HepG2 (cell line): ENCODE measurements at regions not wholly inside any gene's neighbourhood (a gene's known extent, or its start where the extent isn't known, plus 50 kb on each side); places are given as distances from the start of the nearest gene placed in this dataset.

ENCODE experiments used
- ATAC-seq: fragments of 200-7000 bp; cut with Tn5 transposase; 3 replicates; pipeline ENCODE4 v1.9.1; 2020; ENCODE audit warnings: mild to moderate bottlenecking, moderate library complexity
- BruUV-seq: library from RNA; stranded (reverse); fragments of 400-500 nt; replicated peaks from 2 replicates; lab custom pipeline; 2021; lab: Mats Ljungman, UMichigan
- CTCF ChIA-PET: fragments of 300-600 bp; formaldehyde crosslinking; extraction: SDS; loops from one replicate; lab custom pipeline; 2021; ENCODE audit warnings: low total read pairs, inconsistent platforms, low intra/inter-chr PET ratio; lab: Yijun Ruan, JAX
- POLR2A ChIA-PET: fragments of 350-600 bp; sonication (Branson Sonifier 250); formaldehyde crosslinking; loops from one replicate; lab custom pipeline; 2020; ENCODE audit warnings: antibody characterized with exemption, inconsistent platforms; lab: Yijun Ruan, JAX
- DNase-seq: peaks from one replicate; pipeline ENCODE4 v3.0.0-alpha.2; 2015; ENCODE audit warnings: low spot score
- FAIRE-seq: peaks from 3 replicates; lab custom pipeline; 2011; peaks lifted over from hg19 to GRCh38; lab: Jason Lieb, UNC
- H2AFZ ChIP-seq: one replicate; pipeline ENCODE4 v1.6.1; 2011; ENCODE audit warnings: low read length, inconsistent platforms
- H3K27ac ChIP-seq: fragments of 300-600 bp; 3 replicates; pipeline ENCODE4 v1.8.0; 2011; ENCODE audit warnings: mixed run types, mild to moderate bottlenecking, mixed read lengths, low read length, inconsistent platforms; ENCODE audit not compliant: insufficient read depth; ENCODE audit errors: extremely low read length
- H3K27me3 ChIP-seq, 2 experiments: fragments of 200-600 bp in 1 of 2; 2 replicates in 1 of 2; 3 replicates in 1 of 2; pipeline versions ENCODE4 v1.6.0 to v1.8.0; 2011; ENCODE audit warnings: low read length in 2 of 2, mild to moderate bottlenecking in 2 of 2, moderate library complexity in 2 of 2, inconsistent platforms in 1 of 2; ENCODE audit not compliant: insufficient read depth in 2 of 2, control insufficient read depth in 1 of 2
- H3K36me3 ChIP-seq, 2 experiments: fragments of 200-600 bp in 1 of 2; replicated peaks in 1 of 2; 2 replicates in 1 of 2; 3 replicates in 1 of 2; pipeline versions ENCODE4 v1.5.1 to v1.8.0; 2011; ENCODE audit warnings: low read length in 2 of 2, inconsistent platforms in 1 of 2; ENCODE audit not compliant: insufficient read depth in 2 of 2, control insufficient read depth in 1 of 2
- H3K4me1 ChIP-seq: 2 replicates; pipeline ENCODE4 v1.5.1; 2012; ENCODE audit warnings: low read length, inconsistent platforms; ENCODE audit not compliant: insufficient read depth
- H3K4me2 ChIP-seq: 2 replicates; pipeline ENCODE4 v1.6.0; 2011; ENCODE audit warnings: low read depth, low read length, inconsistent platforms
- H3K4me3 ChIP-seq, 3 experiments: fragments of 200-600 bp in 1 of 3; sonication (generic), shearing (Covaris generic) in 1 of 3; replicated peaks in 1 of 3; 2 replicates each; pipeline ENCODE4 v1.5.1; 2011 to 2016; ENCODE audit warnings: low read length in 3 of 3, inconsistent platforms in 2 of 3, low read depth in 2 of 3, mild to moderate bottlenecking in 2 of 3, control low read depth in 1 of 3, mixed read lengths in 1 of 3; ENCODE audit not compliant: insufficient read depth in 1 of 3
- H3K79me2 ChIP-seq: one replicate; pipeline ENCODE4 v1.6.1; 2011; ENCODE audit warnings: low read length, inconsistent platforms; ENCODE audit not compliant: insufficient read depth
- H3K9ac ChIP-seq: 2 replicates; pipeline ENCODE4 v1.6.0; 2011; ENCODE audit warnings: mild to moderate bottlenecking, low read depth, low read length, inconsistent platforms; ENCODE audit not compliant: insufficient read depth
- H3K9me3 ChIP-seq: 2 replicates; pipeline ENCODE4 v1.5.1; 2012; ENCODE audit warnings: mild to moderate bottlenecking, low read length
- H4K20me1 ChIP-seq: 2 replicates; pipeline ENCODE4 v1.6.0; 2011; ENCODE audit warnings: inconsistent platforms, mild to moderate bottlenecking, low read length, moderate library complexity; ENCODE audit not compliant: insufficient read depth
- BRF2 ChIP-seq: sonication (generic); formaldehyde crosslinking; IDR thresholded peaks from 2 replicates; pipeline ENCODE4 v1.8.1; 2022; ENCODE audit warnings: mild to moderate bottlenecking, missing genetic modification reagents
- ELK4 ChIP-seq: sonication (generic); formaldehyde crosslinking; IDR thresholded peaks from 2 replicates; pipeline ENCODE4 v1.9.0; 2021; ENCODE audit warnings: missing genetic modification reagents, borderline replicate concordance
- HCFC1 ChIP-seq: fragments of 150-350 bp; IDR thresholded peaks from 2 replicates; pipeline ENCODE4 v1.6.1; 2014; ENCODE audit warnings: low read depth, low read length
- HNF1A ChIP-seq, 2 experiments: sonication (generic) in 1 of 2; formaldehyde crosslinking in 1 of 2; IDR thresholded peaks; 2 replicates each; pipeline versions ENCODE4 v1.4.0 to v1.6.1; 2016 to 2020; ENCODE audit warnings: borderline replicate concordance in 1 of 2, low read depth in 1 of 2, mild to moderate bottlenecking in 1 of 2, missing genetic modification reagents in 1 of 2
- KLF12 ChIP-seq: sonication (generic); formaldehyde crosslinking; IDR thresholded peaks from 2 replicates; pipeline ENCODE4 v1.4.0; 2020; ENCODE audit warnings: missing genetic modification reagents, borderline replicate concordance
- SMYD3 ChIP-seq: sonication (generic); formaldehyde crosslinking; IDR thresholded peaks from 2 replicates; pipeline ENCODE4 v1.8.1; 2023; ENCODE audit warnings: mild to moderate bottlenecking, missing genetic modification reagents
- TCF7 ChIP-seq: sonication (generic); IDR thresholded peaks from 2 replicates; pipeline ENCODE4 v1.6.1; 2016; ENCODE audit warnings: antibody characterized with exemption, low read depth
- TP53 ChIP-seq: sonication (generic); formaldehyde crosslinking; conservative IDR thresholded peaks from 2 replicates; pipeline ENCODE4 v1.4.0; 2020; ENCODE audit warnings: missing genetic modification reagents
- ZFP90 ChIP-seq: sonication (generic); formaldehyde crosslinking; IDR thresholded peaks from 2 replicates; pipeline ENCODE4 v1.8.0; 2022; ENCODE audit warnings: missing genetic modification reagents, mild to moderate bottlenecking, inconsistent platforms, borderline replicate concordance
- ZNF775 ChIP-seq: sonication (generic); formaldehyde crosslinking; IDR thresholded peaks from 2 replicates; pipeline ENCODE4 v1.4.0; 2020; ENCODE audit warnings: missing genetic modification reagents, mild to moderate bottlenecking, moderate library complexity, borderline replicate concordance
- ZSCAN9 ChIP-seq: IDR thresholded peaks from 2 replicates; pipeline ENCODE4 v1.6.1; 2016; ENCODE audit warnings: borderline replicate concordance
- WGBS: methylation state at CpG from one replicate; pipeline ENCODE4 v1.1.6; 2017; ENCODE audit warnings: low lambda C conversion rate; 5-methylcytosine and 5-hydroxymethylcytosine counted together
- in situ Hi-C: cut with HindIII; loops from 2 replicates; pipeline ENCODE4 v1.10.0; 2017; ENCODE audit warnings: low pct_unique_long_range_greater_than_20kb; ENCODE audit not compliant: extremely low pct_ligation_motif_present
- intact Hi-C: fragments of 100-400 bp; cut with micrococcal nuclease; formaldehyde crosslinking; loops from one replicate; pipeline ENCODE4 v1.10.0; 2022; ENCODE audit not compliant: unreplicated experiment

- in situ Hi-C loops (no loop called here), intact Hi-C loops (no loop called here)
- Histone ChIP-seq H3K4me2 (no peak overlapping the region), H3K4me1 (0 out of 2 replicates have a peak, but pooled peaks cover 7% of the 10 kb centered on the region), H4K20me1 (no peaks in the 10 kb centered on the region), H3K4me3 (no peak overlapping the region), H3K9me3 (no peaks in the 10 kb centered on the region), H2AFZ (no peak overlapping the region), H3K27ac (no peak overlapping the region), H3K79me2 (no peaks in the 10 kb centered on the region), H3K36me3 (no peaks in the 10 kb centered on the region), H3K9ac (no peak overlapping the region), H3K27me3 (peaks cover 6 to 57% of the 10 kb centered on the region in 2 experiments; a peak in 4 of 5 replicates)
- no peak for FAIRE-seq
- no peak for ATAC-seq
- TF ChIP-seq ZFP90 (CRISPR knock-in tag) (no peak), ELK4 (CRISPR knock-in tag) (no peak), TCF7 (no peak), HCFC1 (no peak), BRF2 (CRISPR knock-in tag) (no peak), HNF1A (IDR thresholded peaks at IDR 0.05; ENCODE audit: low read depth) (no peak), HNF1A (CRISPR knock-in tag; IDR thresholded peaks at IDR 0.05; ENCODE audit: borderline replicate concordance) (no peak), TP53 (CRISPR knock-in tag) (no peak), KLF12 (CRISPR knock-in tag) (no peak), ZNF775 (CRISPR knock-in tag) (no peak), ZSCAN9 (CRISPR knock-in tag) (no peak), SMYD3 (CRISPR knock-in tag) (no peak)
- BruUV-seq = no TSS peak
- CTCF ChIA-PET = no interaction called here
- DNase-seq = no peak
- WGBS = 33% methylated on average over 20 of the region's 20 CpGs
- POLR2A ChIA-PET = no interaction called here
Observed at GRCh38 chr2:238698451-238699306, 149.2 kb upstream of the TWIST2 start.
